HG02970 (cell line): ENCODE measurements at regions not wholly inside any gene's neighbourhood (a gene's known extent, or its start where the extent isn't known, plus 50 kb on each side); places are given as distances from the start of the nearest gene placed in this dataset.
A peak's percentile ranks its signal among the peaks of the same experiment; 100 is the strongest.
"Not testable (repeated sequence)": the region's sequence is repeated elsewhere in the genome, so short reads cannot be mapped to it uniquely, and the experiment has no call there.

Experiments used
- ATAC-seq: cut with Tn5 transposase; IDR thresholded peaks from one replicate; pipeline ENCODE4 v1.9.1; 2021; ENCODE audit warnings: mild to moderate bottlenecking, moderate library complexity, moderate number of reproducible peaks; ENCODE audit not compliant: unreplicated experiment, low FRiP score

DNA sequence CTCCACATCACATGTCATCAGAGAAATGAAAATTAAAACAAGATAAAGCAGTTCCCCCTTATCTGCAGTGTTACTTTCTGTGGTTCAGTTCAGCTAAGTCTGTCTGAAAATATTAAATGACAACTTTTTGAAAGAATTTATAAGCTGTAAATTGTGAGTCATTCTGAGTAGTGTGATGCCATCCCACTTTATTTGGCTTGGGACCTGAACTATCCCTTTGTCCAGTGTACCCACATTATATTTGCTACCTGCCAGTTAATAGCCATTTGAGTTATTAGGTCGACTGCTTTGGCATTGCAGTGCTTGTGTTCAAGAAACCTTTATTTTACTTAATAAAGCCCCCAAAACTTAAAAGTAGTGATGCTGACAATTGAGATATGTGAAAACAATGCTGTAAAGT is 804.2 kb downstream of the ANKRD7 start:
- ATAC-seq = no peak

DNA sequence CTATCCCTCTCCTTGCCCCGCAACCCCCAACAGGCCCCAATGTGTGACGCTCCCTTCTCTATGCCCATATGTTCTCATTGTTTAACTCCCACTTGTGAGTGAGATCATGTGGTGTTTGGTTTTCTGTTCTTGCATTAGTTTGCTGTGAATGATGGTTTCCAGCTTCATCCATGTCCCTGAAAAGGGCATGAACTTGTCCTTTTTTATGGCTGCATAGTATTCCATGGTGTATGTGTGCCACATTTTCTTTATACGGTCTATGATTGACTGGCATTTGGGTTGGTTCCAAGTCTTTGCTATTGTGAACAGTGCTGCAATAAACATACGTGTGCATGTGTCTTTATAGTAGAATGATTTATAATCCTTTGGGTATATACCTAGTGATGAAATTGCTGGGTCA is 807.6 kb downstream of the ANKRD7 start:
- not testable (repeated sequence) for ATAC-seq

DNA sequence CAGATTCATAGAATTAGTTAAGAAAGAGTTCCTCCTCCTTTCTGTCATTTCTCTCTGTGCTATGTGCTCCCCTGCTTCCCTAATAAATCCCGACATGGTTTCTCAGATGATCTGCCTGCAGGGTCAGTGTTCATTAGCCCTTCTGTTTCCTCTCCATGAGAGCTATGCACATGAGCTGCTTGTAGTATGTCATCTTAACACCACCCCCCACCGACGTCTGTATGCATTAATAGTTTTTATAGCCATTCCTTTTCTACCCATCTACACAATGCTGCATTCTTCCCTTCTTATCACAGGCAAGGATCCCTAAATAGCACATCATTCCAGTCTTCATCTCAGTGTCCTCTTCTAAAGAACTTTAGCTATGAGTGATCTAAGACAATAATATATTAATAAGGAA is 809.1 kb downstream of the ANKRD7 start:
- no peak for ATAC-seq

DNA sequence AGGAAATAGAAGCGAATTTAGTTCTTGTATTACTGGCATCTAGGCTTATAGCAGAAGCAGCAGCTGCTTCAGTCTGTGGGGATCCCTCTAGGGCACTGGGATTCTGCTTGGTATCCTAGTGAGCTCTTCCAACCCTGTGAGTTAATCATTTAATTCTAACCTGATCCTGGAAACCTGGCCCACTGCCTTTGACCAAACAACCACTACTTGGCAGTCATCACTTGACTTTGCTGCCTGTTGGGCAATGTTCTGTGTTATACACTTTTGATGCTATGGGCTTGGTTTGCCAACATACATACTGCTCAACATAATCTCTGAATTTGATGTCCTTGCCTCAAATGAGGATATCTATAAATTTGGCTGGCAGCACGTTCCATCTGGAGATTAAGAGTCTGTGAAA is 813.4 kb downstream of the ANKRD7 start:
- ATAC-seq = no peak

DNA sequence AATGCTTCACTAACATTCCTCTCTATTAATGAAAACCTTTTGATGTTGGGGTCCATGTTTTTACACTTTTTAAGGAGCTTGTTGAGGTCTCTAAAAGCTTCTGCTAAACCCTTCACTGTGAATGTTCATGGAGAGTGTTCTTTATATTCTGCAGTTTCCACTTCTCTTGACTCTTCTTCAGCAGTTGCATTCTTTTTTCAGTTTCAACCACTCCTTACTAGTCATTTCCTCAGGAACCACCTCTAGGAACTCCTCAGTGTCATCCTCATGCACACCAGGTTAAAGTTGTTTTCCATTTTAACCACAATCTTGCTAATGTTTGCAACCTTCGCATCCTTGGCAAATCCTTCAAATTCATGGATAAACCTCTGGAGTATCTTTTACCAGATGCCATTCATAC is 821.6 kb downstream of the ANKRD7 start:
- no peak for ATAC-seq

DNA sequence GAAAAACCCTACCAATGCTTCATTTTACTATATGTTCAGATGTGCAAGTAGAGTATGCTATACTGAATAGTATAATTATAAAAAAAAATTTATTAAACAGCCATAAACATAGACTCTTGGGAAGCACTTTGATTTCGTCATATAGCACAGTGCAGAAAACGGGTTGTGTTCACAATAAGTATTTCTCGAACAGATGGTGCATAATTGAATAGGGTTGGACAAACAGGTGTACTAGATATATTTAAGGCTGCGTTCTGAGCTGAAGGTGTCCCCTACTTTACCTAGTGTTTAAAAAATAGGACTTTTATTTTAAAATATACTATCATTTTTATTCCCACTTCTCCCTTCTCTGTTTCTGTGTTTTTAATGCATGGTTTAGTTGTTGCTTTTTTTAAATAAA is 841.5 kb downstream of the ANKRD7 start:
- no peak for ATAC-seq

DNA sequence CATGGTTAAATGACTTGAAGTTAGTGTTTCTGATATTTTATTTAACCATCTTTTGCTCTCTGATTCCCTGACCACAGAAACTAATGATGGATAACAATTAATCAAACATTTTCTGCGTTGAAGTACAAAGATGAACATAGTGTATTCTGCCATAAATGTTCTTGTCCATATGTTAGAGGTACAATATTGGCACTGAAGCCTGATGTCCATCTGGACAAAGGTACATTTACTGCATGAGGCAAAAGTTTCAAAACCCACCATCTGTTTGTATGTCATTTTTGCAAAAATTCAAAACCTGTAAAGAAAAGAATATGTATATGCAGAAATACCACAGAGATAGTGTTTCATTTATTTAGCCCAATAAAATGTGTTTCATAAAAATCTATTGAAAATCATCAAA is 861.5 kb downstream of the ANKRD7 start:
- no peak for ATAC-seq

DNA sequence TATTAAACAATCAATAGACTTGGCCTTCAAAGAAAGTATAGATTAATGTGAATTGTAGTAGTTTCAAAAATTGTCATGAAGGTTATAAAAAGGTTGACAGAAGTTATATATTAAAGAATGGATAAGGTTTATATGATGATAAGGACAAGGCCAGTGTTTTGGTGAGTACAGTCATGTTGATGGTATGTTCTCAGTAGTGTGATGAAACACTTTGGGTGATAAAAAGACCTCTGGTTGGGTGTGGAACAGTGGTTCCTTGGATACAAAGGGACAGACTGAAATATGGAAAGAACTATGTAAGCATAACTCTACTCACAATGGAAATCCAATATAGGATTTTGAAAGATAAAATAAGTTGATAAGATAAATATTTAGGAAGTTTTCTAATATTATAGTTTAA is 866.3 kb downstream of the ANKRD7 start:
- no peak for ATAC-seq

DNA sequence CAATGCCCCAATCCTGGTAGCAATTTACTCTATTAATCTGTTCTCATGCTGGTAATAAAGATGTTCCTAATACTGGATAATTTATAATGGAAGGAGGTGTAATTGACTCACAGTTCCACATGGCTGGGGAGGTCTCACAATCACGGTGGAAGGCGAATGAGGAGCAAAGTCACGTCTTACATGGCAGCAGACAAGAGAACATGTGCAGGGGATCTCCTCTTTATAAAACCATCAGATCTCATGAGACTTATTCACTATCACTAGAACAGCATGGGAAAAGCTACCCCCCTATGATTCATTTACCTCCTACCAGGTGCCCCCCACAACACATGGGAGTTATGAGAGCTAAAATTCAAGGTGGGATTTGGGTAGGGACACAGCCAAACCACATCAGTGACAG is 872.2 kb downstream of the ANKRD7 start:
- ATAC-seq = no peak

DNA sequence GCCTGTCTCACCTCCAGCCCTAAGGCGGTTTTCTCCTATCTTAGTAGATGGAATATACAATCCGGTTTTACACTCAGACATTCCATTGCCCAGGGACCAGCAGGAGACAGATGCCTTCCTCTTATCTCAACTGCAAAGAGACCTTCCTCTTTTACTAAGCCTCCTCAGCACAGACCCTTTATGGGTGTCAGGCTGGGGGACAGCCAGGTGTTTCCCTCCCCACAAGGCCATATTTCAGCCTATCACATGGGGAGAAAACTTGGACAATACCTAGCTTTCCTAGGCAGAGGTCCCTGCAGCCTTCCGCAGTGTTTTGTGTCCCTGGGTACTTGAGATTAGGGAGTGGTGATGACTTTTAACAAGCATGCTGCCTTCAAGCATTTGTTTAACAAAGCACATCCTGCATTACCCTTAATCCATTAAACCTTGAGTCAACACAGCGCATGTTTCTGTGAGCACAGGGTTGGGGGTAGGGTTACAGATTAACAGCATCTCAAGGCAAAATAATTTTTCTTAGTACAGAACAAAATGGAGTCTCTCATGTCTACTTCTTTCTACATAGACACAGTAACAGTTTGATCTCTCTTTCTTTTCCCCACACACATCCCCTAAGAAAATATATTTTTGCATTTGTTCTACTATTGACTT is 876.2 kb downstream of the ANKRD7 start:
- ATAC-seq = not testable (repeated sequence)

DNA sequence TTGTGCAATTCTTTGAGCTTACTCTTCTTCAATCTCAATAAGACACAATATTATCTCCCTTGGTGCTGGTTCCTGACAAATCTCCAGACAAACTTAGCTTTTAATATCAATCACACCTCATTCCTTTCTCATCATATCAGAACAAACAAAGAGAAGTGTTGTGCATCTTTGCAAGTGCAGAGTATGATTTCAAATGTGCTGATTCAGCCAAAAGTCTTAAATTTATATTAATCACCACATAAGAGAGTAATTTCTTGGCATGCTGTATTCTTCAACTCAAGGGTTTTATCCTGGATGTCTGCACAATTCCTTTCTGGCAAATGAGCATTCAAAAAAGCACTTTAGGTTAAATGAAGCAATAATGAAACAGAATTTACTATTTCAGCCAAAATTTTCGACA is 877.8 kb downstream of the ANKRD7 start:
- ATAC-seq = no peak

DNA sequence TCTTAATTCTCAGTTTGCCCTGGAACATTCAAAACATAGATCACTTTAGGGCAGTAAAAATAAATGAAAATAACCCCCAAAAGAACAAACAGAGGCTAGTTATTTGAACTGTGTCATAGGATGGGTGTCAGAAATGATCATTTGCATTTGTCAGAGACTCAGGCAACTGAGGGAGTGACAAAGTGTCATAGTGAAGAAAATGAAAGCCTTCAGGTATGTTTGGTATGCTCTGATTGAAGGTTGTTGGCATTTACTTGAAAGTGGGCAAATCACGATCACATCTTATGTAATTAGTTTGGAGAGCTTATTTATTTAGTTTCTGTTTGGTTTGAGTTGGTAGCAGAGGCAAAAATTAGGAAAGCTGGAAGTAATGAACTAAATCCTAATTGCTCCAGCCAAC is 880.9 kb downstream of the ANKRD7 start:
- no peak for ATAC-seq

DNA sequence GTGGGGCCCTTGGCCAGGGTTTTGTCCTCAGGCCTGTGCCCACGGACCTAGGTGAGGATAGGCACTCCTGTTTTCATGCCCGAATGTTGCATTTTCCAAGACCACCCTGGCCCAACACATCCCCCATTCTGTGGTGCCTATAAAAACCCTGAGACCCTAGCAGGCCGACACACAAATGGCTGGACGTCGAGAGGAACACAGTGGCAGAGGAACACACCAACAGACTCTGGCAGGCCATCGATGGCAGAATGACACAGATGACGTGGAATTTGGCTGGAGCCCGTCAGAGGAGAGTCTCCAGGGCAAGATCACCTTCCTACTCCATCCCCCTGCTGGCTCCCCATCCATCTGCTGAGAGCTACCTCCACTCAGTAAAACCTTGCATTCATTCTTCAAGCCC is 898.8 kb downstream of the ANKRD7 start:
- ATAC-seq = no peak

DNA sequence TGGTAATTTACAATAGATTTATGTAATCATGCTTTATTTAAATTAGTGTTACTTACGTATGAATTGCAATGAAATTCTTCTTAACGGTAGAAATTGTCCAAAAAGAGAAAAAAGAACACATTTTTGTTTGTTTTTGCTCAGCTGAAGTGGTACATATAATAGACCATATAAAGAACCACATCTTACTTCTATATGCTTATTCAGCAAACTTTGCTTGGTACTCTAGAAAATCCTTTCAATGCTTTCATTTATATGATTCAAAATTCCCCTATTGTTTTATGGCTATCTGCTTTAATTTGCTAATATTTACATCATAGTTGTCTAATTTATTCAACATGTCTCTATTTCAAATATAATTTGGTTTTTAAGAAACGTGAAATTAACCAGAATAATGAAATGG is 903.2 kb downstream of the ANKRD7 start:
- ATAC-seq = no peak

DNA sequence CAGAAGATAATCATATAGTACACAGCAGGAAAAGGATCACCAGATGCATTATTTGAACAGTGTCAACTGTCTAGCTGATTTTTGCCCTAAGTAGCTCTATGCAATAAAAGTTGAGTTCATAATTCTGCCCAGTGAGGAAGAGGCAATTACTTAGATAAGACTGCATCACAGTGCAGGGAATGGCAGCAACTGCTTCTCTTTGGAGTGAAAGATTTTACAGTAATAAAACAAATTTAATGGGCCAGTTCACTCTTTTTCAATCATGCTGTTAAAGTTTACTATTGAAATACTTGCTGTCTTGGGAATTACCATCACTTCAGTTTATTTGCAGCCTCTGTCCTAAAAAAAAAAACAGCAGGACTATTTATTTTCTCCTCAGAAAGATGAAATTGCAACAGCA is 907.9 kb downstream of the ANKRD7 start:
- no peak for ATAC-seq

DNA sequence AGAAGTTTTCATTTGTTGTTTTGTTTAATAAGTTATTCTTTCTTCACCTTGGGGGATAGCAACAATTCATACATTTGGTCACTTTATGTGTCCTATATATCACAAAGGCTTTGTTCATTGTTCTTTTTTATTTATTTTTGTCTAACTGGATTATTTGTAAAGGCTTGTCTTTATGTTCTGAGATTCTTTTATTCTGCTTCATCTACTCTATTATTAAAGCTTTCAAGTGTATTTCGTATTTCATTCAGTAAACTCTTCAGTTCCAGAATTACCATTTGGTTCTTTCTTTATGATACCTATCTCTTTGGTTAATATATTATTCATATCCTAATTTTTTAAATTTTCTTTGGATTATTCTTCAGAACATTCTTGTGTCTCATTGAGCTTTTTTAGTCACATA is 942.9 kb downstream of the ANKRD7 start:
- ATAC-seq = no peak

DNA sequence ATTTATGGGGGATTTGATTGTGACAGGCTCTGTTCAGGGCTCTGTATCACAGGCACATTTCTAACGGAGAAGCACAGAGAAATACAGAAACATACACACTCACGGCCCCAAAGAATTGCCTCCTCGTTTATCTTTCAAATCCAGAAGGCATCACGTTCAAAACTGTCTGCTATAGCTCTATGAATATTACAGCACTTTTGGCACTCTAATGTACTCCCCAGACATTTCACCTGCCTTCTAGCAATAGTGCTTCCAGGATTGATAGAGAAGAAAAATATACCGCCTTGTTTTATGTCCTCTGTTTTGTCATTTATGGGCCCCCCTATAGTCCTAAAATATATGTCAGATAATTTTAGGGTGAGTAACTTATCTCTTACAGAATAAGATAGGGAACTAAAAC is 947.5 kb downstream of the ANKRD7 start:
- ATAC-seq = no peak

DNA sequence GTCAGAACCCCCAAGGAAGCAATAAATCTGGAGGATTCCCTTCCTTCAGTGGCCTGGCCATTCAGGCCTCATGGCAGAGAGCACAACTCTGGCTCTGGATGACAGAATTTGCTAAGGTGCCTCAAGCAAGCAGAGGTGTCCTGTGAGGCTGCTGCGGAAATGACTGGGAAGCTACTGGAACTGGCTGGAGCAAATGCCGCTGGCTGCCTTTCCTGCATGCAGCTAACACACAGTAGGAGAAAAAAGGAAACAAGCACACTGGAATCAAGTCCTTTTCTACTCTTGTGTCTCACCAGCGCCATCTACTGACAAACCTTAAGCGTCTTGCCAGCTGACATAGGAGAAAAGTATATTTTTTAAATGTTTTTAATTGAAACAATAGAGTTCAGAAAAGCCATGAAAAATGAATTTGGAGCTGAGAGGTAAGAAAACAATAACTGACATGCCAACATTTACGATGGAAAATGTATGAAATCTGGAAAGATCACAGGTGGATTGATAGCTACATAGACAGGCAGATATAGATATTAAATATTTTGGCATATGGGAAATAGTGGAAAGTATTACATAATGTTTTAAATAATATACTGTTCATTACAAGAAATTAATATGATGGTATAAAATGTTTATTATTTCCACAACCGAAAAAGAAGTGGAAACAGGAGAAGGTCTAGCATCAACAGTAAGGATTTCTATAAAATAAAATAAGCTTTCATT is 951.6 kb downstream of the ANKRD7 start:
- ATAC-seq = peak; percentile 61

DNA sequence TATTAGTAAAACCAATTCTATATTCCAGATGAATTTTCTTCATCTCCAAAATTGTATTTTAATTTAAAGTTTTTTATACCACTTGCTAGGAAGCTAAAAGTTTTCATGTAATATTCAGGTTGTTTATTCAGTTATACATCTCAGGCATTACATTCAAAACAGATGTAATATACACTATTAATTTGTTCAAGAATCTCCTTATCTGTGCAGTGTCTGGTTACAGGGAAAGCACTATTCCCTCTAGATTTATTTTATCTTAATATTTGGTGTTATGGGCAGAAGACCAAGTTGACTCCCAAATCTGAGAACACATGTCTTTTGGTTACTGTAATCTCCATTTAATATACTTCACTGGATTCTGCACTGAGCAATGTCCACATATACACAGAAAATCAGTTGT is 953.4 kb downstream of the ANKRD7 start:
- ATAC-seq = no peak

DNA sequence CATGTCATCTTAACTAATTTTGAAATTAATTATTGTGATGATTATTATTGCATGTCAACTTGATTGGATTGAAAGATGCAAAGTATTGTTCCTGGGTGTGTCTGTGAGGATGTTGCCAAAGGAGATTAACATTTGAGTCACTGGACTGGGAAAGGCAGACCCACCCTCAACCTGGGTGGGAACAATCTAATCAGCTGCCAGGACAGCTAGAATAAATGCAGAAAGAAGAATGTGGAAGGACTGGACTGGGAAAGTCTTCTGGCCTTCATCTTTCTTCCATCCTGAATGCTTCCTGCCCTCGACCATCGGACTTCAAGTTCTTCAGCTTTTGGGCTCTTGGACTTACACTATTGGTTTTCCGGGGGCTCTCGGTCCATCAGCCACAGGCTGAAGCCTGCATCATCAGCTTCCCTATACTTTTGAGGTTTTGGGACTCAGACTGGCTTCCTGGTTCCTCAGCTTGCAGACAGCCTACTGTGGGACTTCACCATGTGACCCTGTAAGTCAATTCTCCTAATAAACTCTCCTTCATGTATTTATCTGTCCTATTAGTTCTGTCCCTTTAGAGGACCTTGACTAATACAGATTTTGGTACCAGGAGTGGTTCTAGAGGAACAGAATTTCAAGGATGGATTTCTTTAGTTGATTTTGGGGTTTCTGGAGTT is 959.8 kb downstream of the ANKRD7 start:
- no peak for ATAC-seq

DNA sequence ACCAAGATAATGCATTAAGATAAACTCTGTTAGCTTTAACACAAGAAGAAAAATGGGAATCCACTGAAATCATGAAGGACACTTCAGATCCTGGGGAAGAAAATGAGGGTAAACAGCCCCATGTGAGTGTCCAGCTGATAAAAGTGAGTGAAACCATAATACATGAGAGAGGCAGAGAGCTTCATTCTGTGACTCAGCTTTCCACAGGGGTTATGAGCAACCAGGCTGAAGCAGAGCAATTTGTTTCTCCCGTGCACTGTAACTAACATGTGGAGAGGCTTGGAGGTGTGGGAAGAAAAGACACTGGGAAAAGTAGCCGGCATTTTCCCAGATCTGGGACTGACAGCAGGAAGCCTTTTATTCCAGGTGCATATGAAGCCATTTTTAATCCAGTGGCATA is 971.7 kb downstream of the ANKRD7 start:
- ATAC-seq = no peak
